ENCODE measurements at regions not wholly inside any gene's neighbourhood (a gene's known extent, or its start where the extent isn't known, plus 50 kb on each side); places are given as distances from the start of the nearest gene placed in this dataset.
"Not testable (repeated sequence)": the region's sequence is repeated elsewhere in the genome, so short reads cannot be mapped to it uniquely, and the experiment has no call there.

DNA sequence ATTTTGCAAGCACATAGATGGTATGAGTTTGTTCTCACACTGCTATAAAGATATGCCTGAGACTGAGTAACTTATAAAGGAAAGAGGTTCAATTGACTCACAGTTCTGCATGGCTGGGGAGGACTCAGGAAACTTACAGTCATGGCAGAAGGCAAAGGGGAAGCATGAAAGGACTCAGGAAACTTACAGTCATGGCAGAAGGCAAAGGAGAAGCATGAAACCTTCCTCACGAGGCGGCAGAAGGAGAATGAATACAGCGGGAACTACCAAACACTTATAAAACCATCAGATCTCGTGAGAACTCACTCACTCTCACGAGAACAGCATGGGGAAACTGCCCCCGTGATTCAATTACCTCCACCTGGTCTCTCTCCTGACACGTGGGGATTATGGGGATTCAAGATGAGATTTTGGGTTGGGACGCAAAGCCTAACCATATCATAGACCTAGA is 101.9 kb upstream of the NCOR2 start:
- DNase-seq = not testable (repeated sequence)

DNA sequence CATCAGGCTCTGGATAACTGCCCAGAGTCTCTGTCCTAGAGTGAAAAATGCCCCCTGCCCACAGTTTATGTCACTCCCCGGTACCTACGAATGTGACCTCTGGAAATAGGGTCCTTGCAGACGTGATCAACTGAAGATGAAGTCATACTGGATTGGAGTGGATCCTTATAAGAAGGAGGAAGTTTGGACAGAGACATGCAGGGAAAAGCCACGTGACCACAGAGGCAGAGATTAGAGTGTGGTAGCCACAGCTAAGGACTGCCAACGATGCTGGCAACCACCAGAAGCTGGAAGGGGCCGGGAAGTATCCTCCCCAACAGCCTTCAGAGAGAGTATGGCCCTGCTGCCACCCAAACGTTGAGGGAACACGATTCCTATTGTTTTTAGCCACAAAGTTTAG is 101.2 kb upstream of the NCOR2 start:
- DNase-seq = no peak

DNA sequence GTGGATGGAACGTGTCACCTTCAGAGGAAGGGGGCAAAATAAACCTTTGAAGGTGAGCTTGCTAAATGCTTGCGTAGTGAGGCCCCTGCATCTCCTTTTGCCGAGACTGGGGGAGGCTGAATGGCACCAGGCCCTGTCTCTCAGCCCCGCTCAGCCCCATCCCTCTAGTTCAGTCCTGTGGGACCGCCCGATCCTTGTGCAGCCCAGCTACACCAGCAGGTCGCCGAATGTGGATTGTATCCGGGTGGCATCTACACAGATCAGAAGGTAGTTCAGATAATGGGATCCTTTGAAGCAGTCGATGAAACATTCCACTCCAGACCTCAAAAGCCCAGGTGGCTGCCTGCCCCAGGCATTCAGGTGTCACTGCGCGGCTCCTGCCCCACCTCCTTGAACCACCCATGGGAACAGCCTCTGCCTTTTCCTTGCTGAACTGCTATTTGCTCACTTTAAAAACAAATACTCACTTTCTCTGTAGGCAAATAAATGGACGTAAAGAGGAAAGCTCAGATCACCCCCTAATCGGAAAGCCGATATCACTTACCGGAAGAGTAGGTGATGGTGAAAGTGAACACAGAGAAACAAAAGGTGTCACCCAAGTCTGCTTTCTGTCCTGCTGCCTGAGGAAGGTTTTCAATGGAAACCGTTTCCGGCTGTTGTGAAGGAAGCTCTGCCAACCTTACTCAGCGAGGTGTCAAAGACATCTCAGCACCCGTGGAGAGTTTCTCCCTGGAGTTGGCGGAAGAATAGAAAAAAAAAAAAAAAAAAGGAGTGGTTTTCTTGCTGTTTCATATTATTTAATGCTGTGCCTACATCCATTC is 100.3 kb upstream of the NCOR2 start:
- peak; percentile 57 for DNase-seq

- DNase-seq = no peak
Observed at GRCh38 chr12:124666722-124667259, 99.4 kb upstream of the NCOR2 start.

GRCh38 chr12:124665511-124665910 is 98.1 kb upstream of the NCOR2 start:
- no peak for DNase-seq

DNA sequence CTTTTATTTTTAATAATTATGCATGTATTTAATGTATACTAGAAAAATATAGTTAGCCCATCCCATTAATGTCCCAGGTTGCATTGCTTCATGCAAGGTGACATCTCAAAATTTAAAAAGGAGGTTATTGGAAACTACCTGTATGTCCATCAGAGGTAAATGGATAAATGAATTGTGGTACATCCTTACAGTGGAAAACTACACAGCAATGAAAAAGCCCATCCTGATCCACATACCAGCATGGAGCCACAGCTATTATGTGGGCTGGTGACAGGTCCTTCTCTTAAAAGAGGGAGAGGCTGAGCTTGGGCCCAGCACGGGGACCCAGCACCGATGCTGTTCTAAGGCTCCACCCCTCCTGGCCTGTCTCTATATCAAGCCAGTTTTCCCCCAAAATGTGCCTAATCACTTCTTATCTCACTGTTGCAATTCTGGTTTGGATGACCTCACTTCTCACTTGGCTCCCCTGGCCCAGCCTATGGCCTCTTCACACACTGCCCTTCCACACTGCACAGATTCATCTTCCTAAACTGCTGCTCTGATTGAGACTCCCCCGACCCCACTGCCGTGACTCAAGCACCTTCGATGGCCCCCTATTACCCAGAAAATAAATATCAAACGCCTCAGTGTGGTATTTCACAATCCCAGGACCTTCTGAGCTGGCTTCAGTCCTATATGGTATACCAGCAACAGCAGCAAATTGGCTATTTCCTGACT is 97.1 kb upstream of the NCOR2 start:
- no peak for DNase-seq

DNA sequence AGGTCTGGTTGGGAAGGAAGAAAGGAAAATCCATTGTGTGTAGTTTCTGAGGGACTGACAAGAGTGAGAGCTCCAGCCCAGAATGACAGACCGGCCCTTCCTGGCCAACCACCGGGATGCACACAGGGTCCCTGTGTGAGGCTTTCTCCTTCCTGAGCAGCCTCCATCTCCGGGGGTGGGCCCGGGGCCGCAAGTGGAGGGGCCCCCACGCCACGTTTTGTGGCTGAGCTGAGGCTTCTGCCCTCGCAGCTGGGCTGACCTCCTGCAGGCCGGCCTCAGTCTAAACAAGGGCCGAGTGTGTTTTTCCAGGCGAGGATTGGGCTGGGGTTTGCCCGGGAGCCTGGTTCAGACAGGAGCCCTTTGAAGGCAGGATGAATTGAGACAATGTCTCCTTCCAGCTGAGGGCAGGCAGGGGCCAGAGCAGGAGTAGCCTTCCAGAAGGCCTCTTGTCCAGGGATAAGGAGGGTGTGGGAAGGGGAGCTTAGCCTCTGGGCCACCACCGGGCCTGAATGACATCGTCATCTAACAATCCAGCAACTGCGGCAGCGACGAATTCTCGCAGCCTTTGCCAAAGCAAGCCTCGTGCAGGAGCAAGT is 96.5 kb upstream of the NCOR2 start:
- no peak for DNase-seq

DNA sequence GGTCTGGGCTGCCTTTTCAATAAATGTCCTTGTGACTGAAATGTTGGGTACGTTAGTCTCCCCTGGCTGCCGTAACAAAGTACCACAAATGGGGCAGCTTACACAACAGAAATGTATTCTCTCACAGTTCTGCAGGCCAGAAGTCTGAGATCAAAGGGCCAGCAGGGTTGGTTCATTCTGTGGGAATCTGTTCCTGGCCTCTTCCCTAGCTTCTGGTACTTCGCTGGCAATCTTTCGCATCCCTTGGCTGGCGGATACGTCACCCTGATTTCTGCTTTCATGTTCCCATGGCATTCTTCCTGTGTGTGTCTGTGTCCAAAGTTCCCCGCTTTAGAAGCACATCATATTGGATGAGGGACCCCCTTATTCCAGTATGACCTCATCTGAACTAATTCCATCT is 95.8 kb upstream of the NCOR2 start:
- DNase-seq = no peak

DNA sequence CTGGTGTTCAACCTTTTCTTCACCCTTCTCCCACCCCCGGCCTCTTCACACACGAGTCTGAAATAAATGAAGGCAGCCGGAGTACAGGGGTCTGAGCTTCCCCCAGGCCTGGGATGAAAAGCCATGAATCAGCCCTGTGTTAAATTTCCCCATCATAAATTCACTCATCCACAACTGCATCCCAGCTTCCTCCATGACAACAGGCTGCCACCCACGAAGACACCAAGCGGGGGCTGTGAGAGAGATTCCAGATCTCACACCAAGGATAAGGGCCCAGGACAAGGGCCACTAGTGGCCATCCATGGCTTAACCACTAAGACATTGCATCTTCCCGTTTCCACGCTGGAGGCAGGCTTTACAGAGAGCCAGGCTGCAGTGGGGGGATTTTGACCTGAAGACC is 93.9 kb upstream of the NCOR2 start:
- DNase-seq = no peak

GRCh38 chr12:124660851-124661250 is 93.4 kb upstream of the NCOR2 start:
- no peak for DNase-seq

DNA sequence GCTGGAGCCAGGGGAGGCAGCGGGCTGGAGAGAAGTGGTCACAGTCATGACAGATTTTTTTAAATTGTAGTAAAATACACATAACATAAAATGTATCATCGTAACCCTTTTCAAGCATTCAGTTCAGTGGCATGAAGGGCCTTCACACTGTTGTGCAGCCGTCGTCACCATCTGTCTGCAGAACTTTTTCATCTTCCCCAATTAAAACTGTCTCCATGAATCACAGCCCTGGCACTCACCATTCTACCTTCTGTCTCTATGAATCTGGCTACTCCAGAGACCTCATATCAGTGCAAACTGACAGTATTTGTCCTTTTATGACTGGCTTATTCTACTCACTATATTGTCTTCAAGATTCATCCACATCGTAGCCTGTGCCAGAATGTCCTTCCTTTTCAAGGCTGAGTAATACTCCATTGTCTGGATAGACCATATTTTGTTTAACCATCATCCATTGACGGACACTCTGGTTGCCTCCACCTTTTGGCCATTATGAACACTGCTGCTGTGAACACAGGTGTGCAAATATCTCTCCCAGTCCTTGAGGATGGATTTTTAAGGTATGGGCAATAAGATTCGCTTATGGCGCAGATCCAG is 91.5 kb upstream of the NCOR2 start:
- DNase-seq = no peak

DNA sequence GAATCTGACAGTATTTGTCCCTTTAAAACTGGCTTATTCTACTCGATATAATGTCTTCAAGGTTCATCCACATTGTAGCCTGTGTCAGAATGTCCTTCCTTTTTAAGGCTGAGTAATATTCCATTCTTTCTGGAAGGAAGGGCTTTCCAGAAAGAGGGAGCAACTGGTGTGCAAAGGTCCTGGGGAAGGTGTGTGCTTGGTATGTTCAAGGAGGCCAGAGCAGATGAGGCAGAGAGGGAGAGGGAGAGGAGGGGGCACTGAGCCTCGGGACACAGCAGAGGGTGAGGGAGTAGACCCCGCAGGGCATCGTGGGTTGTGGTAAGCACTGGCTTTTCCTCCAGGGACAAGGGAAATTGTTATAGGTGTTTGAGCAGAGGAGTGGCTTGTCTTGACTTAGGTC is 90.9 kb upstream of the NCOR2 start:
- no peak for DNase-seq

- no peak for DNase-seq
Observed at GRCh38 chr12:124656947-124657434, 89.6 kb upstream of the NCOR2 start.

GRCh38 chr12:124655698-124656516 is 88.5 kb upstream of the NCOR2 start:
- no peak for DNase-seq

DNA sequence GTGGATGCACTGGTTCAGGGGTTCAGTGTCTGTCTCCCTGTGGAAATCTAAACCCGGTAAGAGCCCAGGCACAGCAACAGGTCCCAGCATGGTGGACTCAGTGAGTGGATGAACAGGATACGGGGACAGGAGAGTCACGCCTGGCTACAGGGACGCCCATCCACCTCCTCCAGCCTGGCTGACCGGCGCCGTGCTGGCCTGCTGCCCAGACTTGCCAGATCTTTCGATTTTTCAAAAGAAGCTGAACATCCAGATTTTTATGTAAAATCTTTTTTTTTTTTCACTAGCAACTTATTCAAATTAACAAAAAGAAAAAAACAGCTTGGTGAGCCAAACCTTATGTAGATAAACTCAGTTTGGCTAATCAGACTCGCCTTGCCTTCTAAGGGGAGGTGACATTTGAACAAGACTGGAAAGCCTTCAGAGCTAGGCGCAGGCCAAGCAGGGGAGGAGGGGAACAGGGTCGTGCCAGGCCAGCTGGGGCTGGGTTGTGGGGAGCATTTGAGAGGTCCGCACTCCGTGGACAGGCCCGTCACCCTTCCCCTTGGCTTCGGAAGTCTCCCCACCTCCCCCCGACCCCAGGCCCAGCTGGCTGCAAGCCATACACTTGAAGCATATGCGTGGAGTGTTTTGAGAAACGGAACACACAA is 87.8 kb upstream of the NCOR2 start:
- DNase-seq = no peak

- no peak for DNase-seq
Observed at GRCh38 chr12:124654666-124655047, 87.2 kb upstream of the NCOR2 start.

- no peak for DNase-seq
Observed at GRCh38 chr12:124653169-124653931, 85.9 kb upstream of the NCOR2 start.

- no peak for DNase-seq
Observed at GRCh38 chr12:124652661-124653060, 85.2 kb upstream of the NCOR2 start.

DNA sequence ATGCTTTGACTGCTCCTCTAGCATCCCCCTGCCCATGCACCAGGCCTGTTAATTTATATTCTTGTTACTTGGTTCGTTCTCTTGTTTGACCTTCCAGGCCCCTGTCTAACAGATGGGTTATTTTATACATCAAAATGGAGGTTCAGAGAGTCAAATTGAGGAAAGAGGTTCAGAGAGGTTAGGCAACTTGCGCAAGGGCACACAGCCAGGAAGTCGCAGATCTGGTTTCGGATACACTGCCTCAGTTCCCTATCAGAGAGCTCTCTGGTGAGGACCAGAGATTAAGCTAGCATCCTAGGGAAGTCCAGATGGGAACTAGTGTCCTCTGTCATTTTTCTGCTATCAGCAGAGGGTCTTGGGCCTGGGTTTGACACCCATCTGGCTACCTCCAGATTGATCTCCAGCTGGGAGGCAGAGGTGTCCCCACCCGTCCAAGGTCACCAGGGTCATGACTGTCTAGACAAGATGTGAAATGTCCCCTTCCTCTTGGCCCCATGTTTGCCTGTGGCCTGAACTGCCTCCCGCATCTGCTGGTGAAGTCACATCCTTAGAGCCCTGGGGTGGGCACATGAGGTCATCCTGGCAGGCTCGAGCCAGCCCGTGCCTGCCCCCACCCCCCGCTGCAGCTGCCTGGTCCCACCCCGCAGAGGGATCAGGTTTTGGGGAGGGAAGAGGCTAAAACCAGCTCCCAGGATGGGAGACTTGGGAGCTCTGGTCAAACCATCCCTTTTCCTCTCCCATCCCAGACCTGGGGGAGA is 84.3 kb upstream of the NCOR2 start:
- no peak for DNase-seq

GRCh38 chr12:124650912-124651311 is 83.5 kb upstream of the NCOR2 start:
- no peak for DNase-seq

All from NCI-H1436 treated with DMSO at 0.1 percent for 48 hours (cell line).